HG03565 (cell line): ENCODE measurements at regions not wholly inside any gene's neighbourhood (a gene's known extent, or its start where the extent isn't known, plus 50 kb on each side); places are given as distances from the start of the nearest gene placed in this dataset.
"Not testable (repeated sequence)": the region's sequence is repeated elsewhere in the genome, so short reads cannot be mapped to it uniquely, and the experiment has no call there.

Experiments
- ATAC-seq: cut with Tn5 transposase; IDR thresholded peaks from one replicate; pipeline ENCODE4 v1.9.1; 2021; ENCODE audit warnings: mild to moderate bottlenecking, moderate library complexity; ENCODE audit not compliant: unreplicated experiment

- no peak for ATAC-seq
Observed at GRCh38 chr6:116982401-116982800, 105.4 kb downstream of the RFX6 start.

GRCh38 chr6:116983375-116983774 lies 106.3 kb downstream of the RFX6 start:
- no peak for ATAC-seq

- no peak for ATAC-seq
Observed at GRCh38 chr6:116986819-116987218, 109.8 kb downstream of the RFX6 start.

DNA sequence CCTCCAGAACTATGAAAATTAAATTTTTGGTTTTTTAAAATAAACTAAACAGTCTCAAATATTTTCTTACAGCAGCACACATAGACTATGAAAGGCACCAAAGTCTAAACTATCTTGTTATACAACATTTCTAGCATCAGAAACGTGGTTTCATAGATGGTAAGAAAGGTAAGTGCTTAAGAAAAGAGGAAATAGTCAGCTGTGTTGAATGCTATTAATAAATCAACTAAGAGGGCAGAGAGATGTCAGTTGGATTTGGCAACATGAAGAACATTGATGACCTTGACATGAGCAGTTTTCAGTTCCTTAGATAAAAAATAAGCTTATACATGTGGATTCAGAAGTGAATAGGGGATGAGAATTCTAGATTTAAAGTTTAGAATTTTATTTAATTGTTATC lies 113.6 kb downstream of the RFX6 start:
- no peak for ATAC-seq

GRCh38 chr6:116992546-116992945 lies 115.5 kb downstream of the RFX6 start:
- ATAC-seq = no peak

DNA sequence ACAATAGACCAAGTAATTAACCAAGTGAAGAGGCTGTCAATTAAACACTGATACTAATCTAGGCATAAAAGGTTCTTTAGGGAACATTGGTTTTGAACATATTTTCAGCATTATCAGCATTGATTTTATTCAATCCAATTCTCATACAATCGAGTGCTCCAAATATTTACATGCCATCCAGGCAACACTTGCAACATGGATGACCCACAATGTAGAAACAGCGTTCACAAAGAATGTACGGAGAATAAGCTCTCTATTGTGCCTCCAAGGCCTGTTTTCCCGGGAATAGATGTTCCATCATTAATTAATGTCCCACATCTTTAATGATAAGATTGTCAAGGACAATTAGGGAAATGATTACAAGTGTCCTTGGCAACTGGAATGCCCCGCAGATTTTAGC lies 117.4 kb downstream of the RFX6 start:
- no peak for ATAC-seq

DNA sequence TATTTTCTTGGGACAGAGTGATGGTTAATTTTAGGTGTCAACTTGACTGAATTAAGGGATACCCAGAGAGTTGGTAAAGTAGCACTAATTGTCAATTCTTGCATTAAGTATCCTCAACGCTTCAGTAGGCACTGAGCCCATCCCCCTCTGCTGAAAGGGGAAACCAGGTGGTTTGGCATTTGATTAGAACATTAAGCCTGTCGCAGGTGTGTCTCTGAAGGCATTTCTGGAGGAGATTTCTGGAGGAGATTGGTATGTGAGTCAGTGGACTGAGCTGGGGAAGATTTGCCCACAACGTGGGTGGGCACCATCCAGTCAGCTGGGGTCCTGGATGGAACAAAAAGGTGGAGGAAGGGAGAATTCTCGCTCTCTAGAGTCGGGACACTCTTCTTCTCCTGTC lies 119.8 kb downstream of the RFX6 start:
- ATAC-seq = no peak

DNA sequence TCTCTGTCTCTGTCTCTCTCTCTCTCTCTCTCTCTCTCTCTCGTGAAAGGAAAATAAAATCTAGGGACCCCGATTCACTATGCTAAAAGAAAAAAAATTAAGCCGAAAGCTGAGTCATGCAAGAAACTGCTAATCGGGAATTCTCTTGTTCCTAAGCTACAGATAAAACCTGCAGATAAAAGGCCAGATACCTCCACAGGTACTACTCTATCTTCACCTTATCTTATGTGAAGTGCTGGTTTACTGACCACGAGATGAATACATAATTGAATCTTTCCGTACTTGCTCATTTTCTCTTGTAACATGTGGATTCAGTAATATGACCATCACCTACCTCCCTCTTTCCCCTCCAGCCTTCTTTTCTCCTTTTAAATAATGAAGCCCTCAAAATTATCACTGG lies 120.5 kb downstream of the RFX6 start:
- ATAC-seq = no peak

GRCh38 chr6:117007659-117008058 lies 130.6 kb downstream of the RFX6 start:
- ATAC-seq = no peak

- ATAC-seq = peak; percentile 91
Observed at GRCh38 chr6:117008618-117009017, 131.6 kb downstream of the RFX6 start.

DNA sequence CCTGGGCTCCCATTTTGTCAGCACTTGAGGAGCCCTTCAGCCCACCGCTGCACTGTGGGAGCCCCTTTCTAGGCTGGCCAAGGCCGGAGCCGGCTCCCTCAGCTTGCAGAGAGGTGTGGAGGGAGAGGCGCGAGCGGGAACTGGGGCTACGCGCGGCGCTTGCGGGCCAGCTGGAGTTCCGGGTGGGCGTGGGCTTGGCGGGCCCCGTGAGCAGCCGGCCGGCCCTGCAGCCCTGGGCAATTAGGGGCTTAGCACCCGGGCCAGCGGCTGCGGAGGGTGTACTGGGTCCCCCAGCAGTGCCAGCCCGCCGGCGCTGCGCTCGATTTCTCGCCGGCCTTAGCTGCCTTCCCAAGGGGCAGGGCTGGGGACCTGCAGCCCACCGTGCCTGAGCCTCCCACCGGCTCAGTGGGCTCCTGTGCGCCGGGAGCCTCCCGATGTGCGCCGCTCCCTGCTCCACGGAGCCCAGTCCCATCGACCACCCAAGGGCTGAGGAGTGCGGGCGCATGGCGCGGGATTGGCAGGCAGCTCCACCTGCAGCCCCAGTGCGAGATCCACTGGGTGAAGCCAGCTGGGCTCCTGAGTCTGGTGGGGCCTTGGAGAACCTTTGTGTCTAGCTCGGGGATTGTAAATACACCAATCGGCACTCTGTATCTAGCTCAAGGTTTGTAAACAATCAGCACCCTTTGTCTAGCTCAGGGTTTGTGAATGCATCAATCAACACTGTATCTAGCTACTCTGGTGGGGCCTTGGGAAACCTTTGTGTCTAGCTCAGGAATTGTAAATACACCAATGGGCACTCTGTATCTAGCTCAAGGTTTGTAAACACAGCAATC lies 137.8 kb downstream of the RFX6 start:
- not testable (repeated sequence) for ATAC-seq

DNA sequence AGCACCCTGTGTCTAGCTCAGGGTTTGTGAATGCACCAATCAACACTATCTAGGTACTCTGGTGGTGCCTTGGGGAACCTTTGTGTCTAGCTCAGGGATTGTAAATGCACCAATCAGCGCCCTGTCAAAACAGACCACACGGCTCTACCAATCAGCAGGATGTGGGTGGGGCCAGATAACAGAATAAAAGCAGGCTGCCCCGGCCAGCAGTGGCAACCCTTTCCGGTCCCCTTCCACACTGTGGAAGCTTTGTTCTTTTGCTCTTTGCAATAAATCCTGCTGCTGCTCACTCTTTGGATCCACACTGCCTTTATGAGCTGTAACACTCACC lies 138.4 kb downstream of the RFX6 start:
- ATAC-seq = not testable (repeated sequence)

DNA sequence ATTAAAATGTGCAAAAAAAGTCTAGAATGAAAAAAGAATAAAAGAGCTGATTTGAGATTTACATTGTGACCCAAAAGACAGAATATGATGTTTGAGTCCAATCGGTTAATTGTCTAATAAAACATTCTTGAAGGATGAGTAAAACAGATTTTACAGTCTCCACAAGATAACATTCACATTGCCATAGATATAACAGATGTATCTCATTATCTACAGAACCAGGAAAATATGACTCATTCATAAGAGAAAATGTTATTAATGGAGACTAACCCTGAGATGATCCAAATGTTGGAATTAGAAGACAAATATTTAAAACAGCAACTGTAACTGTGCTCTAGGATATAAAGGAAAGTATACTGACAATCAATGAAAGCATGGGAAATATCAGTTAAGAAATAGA lies 141.7 kb downstream of the RFX6 start:
- no peak for ATAC-seq

- ATAC-seq = no peak
Observed at GRCh38 chr6:117022774-117023173, 145.7 kb downstream of the RFX6 start.

GRCh38 chr6:117025310-117025709 lies 148.3 kb downstream of the RFX6 start:
- ATAC-seq = no peak

- ATAC-seq = no peak
Observed at GRCh38 chr6:117028256-117028655, 151.2 kb downstream of the RFX6 start.

- ATAC-seq = no peak
Observed at GRCh38 chr6:117034547-117034946, 157.5 kb downstream of the RFX6 start.

DNA sequence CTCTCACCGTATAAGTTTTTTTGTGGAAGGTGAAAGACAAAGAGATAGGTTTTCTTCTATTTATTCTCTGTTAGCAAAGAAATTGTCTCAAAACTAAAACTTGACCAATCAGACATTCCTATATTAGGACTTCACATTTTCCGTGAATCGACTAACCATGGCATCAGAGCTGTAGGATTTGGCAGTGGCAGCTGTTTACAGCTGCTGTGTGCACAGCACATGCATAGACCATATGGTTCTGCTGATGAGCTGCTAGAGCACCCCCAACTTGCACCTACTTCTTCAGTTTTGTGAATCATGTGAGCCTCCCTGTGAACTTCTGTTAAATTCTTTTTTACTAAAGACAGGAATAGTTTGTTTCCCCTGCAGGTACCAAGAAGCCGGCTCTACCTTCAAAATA lies 157.9 kb downstream of the RFX6 start:
- ATAC-seq = no peak

GRCh38 chr6:117050301-117050700 lies 173.3 kb downstream of the RFX6 start:
- ATAC-seq = no peak

DNA sequence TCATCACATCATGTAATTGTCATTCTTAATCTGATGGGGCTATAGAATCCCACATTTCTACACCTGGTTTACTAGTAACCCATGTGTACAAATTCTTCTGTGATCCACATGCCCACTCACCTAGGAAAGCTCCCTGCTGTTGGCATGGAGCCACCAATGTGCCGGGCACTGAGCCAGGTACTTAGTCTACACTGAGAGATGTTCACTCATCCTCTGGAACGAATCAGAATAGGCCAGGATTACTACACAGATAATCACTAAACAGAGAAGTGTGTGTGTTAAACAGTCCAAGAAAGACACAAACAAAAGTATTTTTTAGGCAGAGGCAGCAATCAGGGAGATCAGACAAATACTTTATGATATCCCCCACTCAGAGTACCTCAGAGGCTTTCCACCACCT lies 193.2 kb upstream of the VGLL2 start:
- ATAC-seq = no peak

DNA sequence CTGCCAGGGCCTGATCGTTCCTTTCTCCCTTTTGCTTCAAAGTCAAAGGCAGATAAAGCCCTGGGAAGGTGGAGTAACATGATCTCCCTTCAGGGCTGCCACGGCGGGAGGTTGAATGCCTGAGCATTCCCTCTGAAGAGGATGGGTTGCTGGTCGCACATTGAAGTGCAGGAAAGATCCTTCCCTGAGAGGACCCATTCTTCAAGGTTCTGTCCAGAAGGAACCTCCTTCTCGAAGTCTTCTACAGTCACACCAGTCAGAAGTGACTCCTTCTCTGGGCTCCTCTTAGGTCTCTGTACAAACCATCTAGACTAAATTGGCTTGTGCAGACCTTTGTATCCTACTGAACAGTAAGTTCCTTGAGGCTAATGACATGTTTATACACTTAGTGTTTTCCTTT lies 192.6 kb upstream of the VGLL2 start:
- ATAC-seq = no peak

DNA sequence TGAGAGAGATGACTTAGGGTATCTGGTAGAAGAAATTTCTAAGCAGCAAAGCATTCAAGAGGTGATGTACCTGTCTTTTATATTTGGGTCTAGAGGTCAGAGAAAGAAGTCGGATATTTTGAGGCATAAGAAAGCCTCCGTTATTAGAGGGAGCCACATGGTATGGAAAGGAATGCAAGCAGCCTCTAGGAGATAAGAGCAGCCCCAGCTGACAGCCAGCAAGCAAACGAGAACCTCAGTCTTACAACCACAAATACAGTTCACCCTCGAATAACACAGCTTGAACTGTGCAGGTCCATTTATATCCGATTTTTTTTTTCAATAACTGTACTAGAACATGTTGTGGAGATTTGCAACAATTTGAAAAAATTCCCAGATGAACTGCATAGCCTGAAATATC lies 190.7 kb upstream of the VGLL2 start:
- ATAC-seq = no peak

- ATAC-seq = no peak
Observed at GRCh38 chr6:117075218-117075617, 190.1 kb upstream of the VGLL2 start.
